ENCODE measurements at regions not wholly inside any gene's neighbourhood (a gene's known extent, or its start where the extent isn't known, plus 50 kb on each side); places are given as distances from the start of the nearest gene placed in this dataset.

DNA sequence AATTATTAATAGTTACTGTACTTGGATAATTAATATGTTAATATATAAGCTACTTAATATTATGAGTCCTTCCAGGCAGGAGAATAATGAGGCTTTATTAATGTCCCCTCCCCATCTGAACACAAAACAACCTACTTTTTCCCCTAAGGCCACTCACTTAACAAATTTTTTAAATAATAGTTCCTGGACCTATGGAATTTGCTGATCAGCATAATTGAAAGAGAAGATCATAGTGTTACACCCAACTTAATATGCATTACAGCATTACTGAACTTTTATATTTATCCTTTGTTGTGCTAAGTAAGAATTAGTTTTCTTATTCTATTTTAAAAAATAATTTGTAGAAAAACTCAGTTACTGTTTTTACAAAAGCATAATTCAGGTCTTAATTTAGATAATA, 1537.7 kb upstream of the GOT2 start:
- TF ChIP-seq, protein P1, sequence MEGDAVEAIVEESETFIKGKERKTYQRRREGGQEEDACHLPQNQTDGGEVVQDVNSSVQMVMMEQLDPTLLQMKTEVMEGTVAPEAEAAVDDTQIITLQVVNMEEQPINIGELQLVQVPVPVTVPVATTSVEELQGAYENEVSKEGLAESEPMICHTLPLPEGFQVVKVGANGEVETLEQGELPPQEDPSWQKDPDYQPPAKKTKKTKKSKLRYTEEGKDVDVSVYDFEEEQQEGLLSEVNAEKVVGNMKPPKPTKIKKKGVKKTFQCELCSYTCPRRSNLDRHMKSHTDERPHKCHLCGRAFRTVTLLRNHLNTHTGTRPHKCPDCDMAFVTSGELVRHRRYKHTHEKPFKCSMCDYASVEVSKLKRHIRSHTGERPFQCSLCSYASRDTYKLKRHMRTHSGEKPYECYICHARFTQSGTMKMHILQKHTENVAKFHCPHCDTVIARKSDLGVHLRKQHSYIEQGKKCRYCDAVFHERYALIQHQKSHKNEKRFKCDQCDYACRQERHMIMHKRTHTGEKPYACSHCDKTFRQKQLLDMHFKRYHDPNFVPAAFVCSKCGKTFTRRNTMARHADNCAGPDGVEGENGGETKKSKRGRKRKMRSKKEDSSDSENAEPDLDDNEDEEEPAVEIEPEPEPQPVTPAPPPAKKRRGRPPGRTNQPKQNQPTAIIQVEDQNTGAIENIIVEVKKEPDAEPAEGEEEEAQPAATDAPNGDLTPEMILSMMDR (IDR thresholded peaks at IDR 0.05), result no peak
- TF ChIP-seq POLR2A (IDR thresholded peaks at IDR 0.05), result no peak
